HepG2 (cell line): ENCODE measurements at regions not wholly inside any gene's neighbourhood (a gene's known extent, or its start where the extent isn't known, plus 50 kb on each side); places are given as distances from the start of the nearest gene placed in this dataset.

Source experiments
- ATAC-seq: fragments of 200-7000 bp; cut with Tn5 transposase; 3 replicates; pipeline ENCODE4 v1.9.1; 2020; ENCODE audit warnings: mild to moderate bottlenecking, moderate library complexity
- BruUV-seq: library from RNA; stranded (reverse); fragments of 400-500 nt; replicated peaks from 2 replicates; lab custom pipeline; 2021; lab: Mats Ljungman, UMichigan
- CTCF ChIA-PET: fragments of 300-600 bp; formaldehyde crosslinking; extraction: SDS; loops from one replicate; lab custom pipeline; 2021; ENCODE audit warnings: low total read pairs, inconsistent platforms, low intra/inter-chr PET ratio; lab: Yijun Ruan, JAX
- POLR2A ChIA-PET: fragments of 350-600 bp; sonication (Branson Sonifier 250); formaldehyde crosslinking; loops from one replicate; lab custom pipeline; 2020; ENCODE audit warnings: antibody characterized with exemption, inconsistent platforms; lab: Yijun Ruan, JAX
- DNase-seq: peaks from one replicate; pipeline ENCODE4 v3.0.0-alpha.2; 2015; ENCODE audit warnings: low spot score
- FAIRE-seq: peaks from 3 replicates; lab custom pipeline; 2011; peaks lifted over from hg19 to GRCh38; lab: Jason Lieb, UNC
- H2AFZ ChIP-seq: one replicate; pipeline ENCODE4 v1.6.1; 2011; ENCODE audit warnings: low read length, inconsistent platforms
- H3K27ac ChIP-seq: fragments of 300-600 bp; 3 replicates; pipeline ENCODE4 v1.8.0; 2011; ENCODE audit warnings: mixed run types, mild to moderate bottlenecking, mixed read lengths, low read length, inconsistent platforms; ENCODE audit not compliant: insufficient read depth; ENCODE audit errors: extremely low read length
- H3K27me3 ChIP-seq, 2 experiments: fragments of 200-600 bp in 1 of 2; 2 replicates in 1 of 2; 3 replicates in 1 of 2; pipeline versions ENCODE4 v1.6.0 to v1.8.0; 2011; ENCODE audit warnings: low read length in 2 of 2, mild to moderate bottlenecking in 2 of 2, moderate library complexity in 2 of 2, inconsistent platforms in 1 of 2; ENCODE audit not compliant: insufficient read depth in 2 of 2, control insufficient read depth in 1 of 2
- H3K36me3 ChIP-seq, 2 experiments: fragments of 200-600 bp in 1 of 2; replicated peaks in 1 of 2; 2 replicates in 1 of 2; 3 replicates in 1 of 2; pipeline versions ENCODE4 v1.5.1 to v1.8.0; 2011; ENCODE audit warnings: low read length in 2 of 2, inconsistent platforms in 1 of 2; ENCODE audit not compliant: insufficient read depth in 2 of 2, control insufficient read depth in 1 of 2
- H3K4me1 ChIP-seq: 2 replicates; pipeline ENCODE4 v1.5.1; 2012; ENCODE audit warnings: low read length, inconsistent platforms; ENCODE audit not compliant: insufficient read depth
- H3K4me2 ChIP-seq: 2 replicates; pipeline ENCODE4 v1.6.0; 2011; ENCODE audit warnings: low read depth, low read length, inconsistent platforms
- H3K4me3 ChIP-seq, 3 experiments: fragments of 200-600 bp in 1 of 3; sonication (generic), shearing (Covaris generic) in 1 of 3; replicated peaks in 1 of 3; 2 replicates each; pipeline ENCODE4 v1.5.1; 2011 to 2016; ENCODE audit warnings: low read length in 3 of 3, inconsistent platforms in 2 of 3, low read depth in 2 of 3, mild to moderate bottlenecking in 2 of 3, control low read depth in 1 of 3, mixed read lengths in 1 of 3; ENCODE audit not compliant: insufficient read depth in 1 of 3
- H3K79me2 ChIP-seq: one replicate; pipeline ENCODE4 v1.6.1; 2011; ENCODE audit warnings: low read length, inconsistent platforms; ENCODE audit not compliant: insufficient read depth
- H3K9ac ChIP-seq: 2 replicates; pipeline ENCODE4 v1.6.0; 2011; ENCODE audit warnings: mild to moderate bottlenecking, low read depth, low read length, inconsistent platforms; ENCODE audit not compliant: insufficient read depth
- H3K9me3 ChIP-seq: 2 replicates; pipeline ENCODE4 v1.5.1; 2012; ENCODE audit warnings: mild to moderate bottlenecking, low read length
- H4K20me1 ChIP-seq: 2 replicates; pipeline ENCODE4 v1.6.0; 2011; ENCODE audit warnings: inconsistent platforms, mild to moderate bottlenecking, low read length, moderate library complexity; ENCODE audit not compliant: insufficient read depth
- FOSL1 ChIP-seq: sonication (generic); formaldehyde crosslinking; IDR thresholded peaks from 2 replicates; pipeline ENCODE4 v1.9.0; 2021; ENCODE audit warnings: missing genetic modification reagents, borderline replicate concordance
- SRSF9 ChIP-seq: fragments of 200-400 bp; formaldehyde crosslinking; IDR thresholded peaks from 2 replicates; pipeline ENCODE4 v1.6.1; 2018; ENCODE audit warnings: borderline replicate concordance, mild to moderate bottlenecking, low read depth, low read length; ENCODE audit not compliant: insufficient read depth, poor library complexity, severe bottlenecking
- TCF7 ChIP-seq: sonication (generic); IDR thresholded peaks from 2 replicates; pipeline ENCODE4 v1.6.1; 2016; ENCODE audit warnings: antibody characterized with exemption, low read depth
- WIZ ChIP-seq: sonication (generic); formaldehyde crosslinking; IDR thresholded peaks from 2 replicates; pipeline ENCODE4 v1.5.1; 2020; ENCODE audit warnings: mild to moderate bottlenecking, missing genetic modification reagents
- ZBTB42 ChIP-seq: sonication (generic); formaldehyde crosslinking; IDR thresholded peaks from 2 replicates; pipeline ENCODE4 v1.5.0; 2020; ENCODE audit warnings: mild to moderate bottlenecking, missing genetic modification reagents
- ZKSCAN8 ChIP-seq: IDR thresholded peaks from 2 replicates; pipeline ENCODE4 v1.6.1; 2016; ENCODE audit warnings: borderline replicate concordance, missing genetic modification reagents, missing compliant biosample characterization
- ZNF253 ChIP-seq: sonication (generic); formaldehyde crosslinking; IDR thresholded peaks from 2 replicates; pipeline ENCODE4 v1.8.0; 2022; ENCODE audit warnings: mild to moderate bottlenecking, missing genetic modification reagents, borderline replicate concordance
- ZNF670 ChIP-seq: sonication (generic); formaldehyde crosslinking; IDR thresholded peaks from 2 replicates; pipeline ENCODE4 v1.8.0; 2022; ENCODE audit warnings: mild to moderate bottlenecking, missing genetic modification reagents, borderline replicate concordance
- ZNF780A ChIP-seq: sonication (generic); formaldehyde crosslinking; IDR thresholded peaks from 2 replicates; pipeline ENCODE4 v1.8.0; 2022; ENCODE audit warnings: mild to moderate bottlenecking, missing genetic modification reagents, moderate library complexity
- ZSCAN25 ChIP-seq: sonication (generic); formaldehyde crosslinking; IDR thresholded peaks from 2 replicates; pipeline ENCODE4 v1.8.0; 2022; ENCODE audit warnings: mild to moderate bottlenecking, missing genetic modification reagents
- WGBS: methylation state at CpG from one replicate; pipeline ENCODE4 v1.1.6; 2017; ENCODE audit warnings: low lambda C conversion rate; 5-methylcytosine and 5-hydroxymethylcytosine counted together
- in situ Hi-C: cut with HindIII; loops from 2 replicates; pipeline ENCODE4 v1.10.0; 2017; ENCODE audit warnings: low pct_unique_long_range_greater_than_20kb; ENCODE audit not compliant: extremely low pct_ligation_motif_present
- intact Hi-C: fragments of 100-400 bp; cut with micrococcal nuclease; formaldehyde crosslinking; loops from one replicate; pipeline ENCODE4 v1.10.0; 2022; ENCODE audit not compliant: unreplicated experiment
- TF ChIP-seq, protein P1 (sequence below): sonication (generic); formaldehyde crosslinking; IDR thresholded peaks from 2 replicates; pipeline ENCODE4 v1.4.0; 2020; ENCODE audit warnings: missing genetic modification reagents
- TF ChIP-seq, protein P2 (sequence below): sonication (generic); formaldehyde crosslinking; IDR thresholded peaks from 2 replicates; pipeline ENCODE4 v1.4.0; 2020; ENCODE audit warnings: missing genetic modification reagents
- TF ChIP-seq, protein P3 (sequence below): sonication (generic); formaldehyde crosslinking; IDR thresholded peaks from 2 replicates; pipeline ENCODE4 v1.5.0; 2020; ENCODE audit warnings: missing genetic modification reagents
- TF ChIP-seq, protein P4 (sequence below): sonication (generic); formaldehyde crosslinking; IDR thresholded peaks from 2 replicates; pipeline ENCODE4 v1.5.1; 2020; ENCODE audit warnings: mild to moderate bottlenecking, missing genetic modification reagents, borderline replicate concordance

DNA sequence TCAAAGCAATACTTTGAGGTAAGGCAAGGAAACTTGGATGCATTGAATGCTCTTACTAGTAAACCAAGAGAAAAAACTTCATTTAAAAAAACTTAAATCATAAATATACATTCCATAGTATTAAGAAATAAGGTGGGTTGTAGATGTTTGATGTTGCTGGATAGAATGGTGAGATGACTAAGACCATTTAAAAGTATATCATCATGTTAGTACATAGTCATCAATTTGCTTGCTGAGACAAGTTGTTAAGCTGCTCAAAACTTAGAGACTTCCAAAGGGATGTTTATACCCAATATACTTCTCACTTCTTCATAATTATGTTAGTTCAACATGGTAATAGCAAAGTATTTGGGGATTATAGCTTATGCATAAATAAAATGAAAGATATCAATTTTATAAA is 675.5 kb upstream of the MGAT4C start:
- CTCF ChIA-PET, result no interaction called here
- ATAC-seq (no peak), FAIRE-seq (no peak)

DNA sequence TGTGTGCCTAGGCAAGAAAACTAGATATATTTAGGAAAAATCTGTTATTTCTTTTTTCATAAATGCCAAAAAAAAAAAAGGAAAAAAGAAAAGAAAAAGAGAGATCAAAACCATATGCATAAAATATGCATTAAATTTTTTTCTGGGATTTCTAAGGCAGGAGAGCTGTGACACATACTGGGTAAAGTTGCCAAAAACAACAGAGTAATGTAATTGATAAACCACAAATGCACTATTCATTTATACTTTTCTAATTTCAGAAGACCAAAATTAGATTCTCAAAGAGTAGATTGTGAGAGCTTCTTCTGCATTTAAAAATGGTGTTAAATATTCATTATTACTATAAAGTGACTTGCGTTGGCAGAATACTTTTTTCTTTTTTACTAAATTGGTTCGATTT is 673.8 kb upstream of the MGAT4C start:
- in situ Hi-C loops (no loop called here), intact Hi-C loops (no loop called here)
- DNase-seq, result no peak
- Histone ChIP-seq H3K4me2 (no peak overlapping the region), H2AFZ (no peak overlapping the region), H3K4me3 (no peak overlapping the region), H4K20me1 (no peaks in the 10 kb centered on the region), H3K79me2 (no peaks in the 10 kb centered on the region), H3K9ac (no peak overlapping the region), H3K9me3 (peaks cover 8% of the 10 kb centered on the region; the same call in 1 of the 2 replicates), H3K27me3 (no peaks in the 10 kb centered on the region), H3K4me1 (no peaks in the 10 kb centered on the region), H3K36me3 (no peaks in the 10 kb centered on the region), H3K27ac (no peak overlapping the region)
- 44% methylated on average over 2 of the region's 2 CpGs for WGBS
- ATAC-seq, result no peak
- ChIA-PET POLR2A (no interaction called here), CTCF (no interaction called here)
- no TSS peak for BruUV-seq
- no peak for FAIRE-seq
- TF ChIP-seq FOSL1, result no peak
- TF ChIP-seq ZKSCAN8 (CRISPR knock-in tag), result no peak
- TF ChIP-seq, protein P1, sequence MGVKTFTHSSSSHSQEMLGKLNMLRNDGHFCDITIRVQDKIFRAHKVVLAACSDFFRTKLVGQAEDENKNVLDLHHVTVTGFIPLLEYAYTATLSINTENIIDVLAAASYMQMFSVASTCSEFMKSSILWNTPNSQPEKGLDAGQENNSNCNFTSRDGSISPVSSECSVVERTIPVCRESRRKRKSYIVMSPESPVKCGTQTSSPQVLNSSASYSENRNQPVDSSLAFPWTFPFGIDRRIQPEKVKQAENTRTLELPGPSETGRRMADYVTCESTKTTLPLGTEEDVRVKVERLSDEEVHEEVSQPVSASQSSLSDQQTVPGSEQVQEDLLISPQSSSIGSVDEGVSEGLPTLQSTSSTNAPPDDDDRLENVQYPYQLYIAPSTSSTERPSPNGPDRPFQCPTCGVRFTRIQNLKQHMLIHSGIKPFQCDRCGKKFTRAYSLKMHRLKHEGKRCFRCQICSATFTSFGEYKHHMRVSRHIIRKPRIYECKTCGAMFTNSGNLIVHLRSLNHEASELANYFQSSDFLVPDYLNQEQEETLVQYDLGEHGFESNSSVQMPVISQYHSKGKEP (CRISPR knock-in tag), result no peak
- TF ChIP-seq ZBTB42 (CRISPR knock-in tag), result no peak
- TF ChIP-seq ZSCAN25, result no peak
- no peak for TF ChIP-seq ZNF670 (CRISPR knock-in tag)
- TF ChIP-seq, protein P2, sequence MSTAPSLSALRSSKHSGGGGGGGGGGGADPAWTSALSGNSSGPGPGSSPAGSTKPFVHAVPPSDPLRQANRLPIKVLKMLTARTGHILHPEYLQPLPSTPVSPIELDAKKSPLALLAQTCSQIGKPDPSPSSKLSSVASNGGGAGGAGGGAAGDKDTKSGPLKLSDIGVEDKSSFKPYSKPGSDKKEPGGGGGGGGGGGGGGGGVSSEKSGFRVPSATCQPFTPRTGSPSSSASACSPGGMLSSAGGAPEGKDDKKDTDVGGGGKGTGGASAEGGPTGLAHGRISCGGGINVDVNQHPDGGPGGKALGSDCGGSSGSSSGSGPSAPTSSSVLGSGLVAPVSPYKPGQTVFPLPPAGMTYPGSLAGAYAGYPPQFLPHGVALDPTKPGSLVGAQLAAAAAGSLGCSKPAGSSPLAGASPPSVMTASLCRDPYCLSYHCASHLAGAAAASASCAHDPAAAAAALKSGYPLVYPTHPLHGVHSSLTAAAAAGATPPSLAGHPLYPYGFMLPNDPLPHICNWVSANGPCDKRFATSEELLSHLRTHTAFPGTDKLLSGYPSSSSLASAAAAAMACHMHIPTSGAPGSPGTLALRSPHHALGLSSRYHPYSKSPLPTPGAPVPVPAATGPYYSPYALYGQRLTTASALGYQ (CRISPR knock-in tag), result no peak
- no peak for TF ChIP-seq SRSF9
- no peak for TF ChIP-seq ZNF253 (CRISPR knock-in tag)

More for the DNA sequence above, 675.5 kb upstream of the MGAT4C start:
- Histone ChIP-seq H3K4me3 (no peak overlapping the region), H3K27me3 (no peaks in the 10 kb centered on the region), H2AFZ (no peak overlapping the region), H3K4me2 (no peak overlapping the region), H3K36me3 (no peaks in the 10 kb centered on the region), H3K4me1 (no peaks in the 10 kb centered on the region), H4K20me1 (no peaks in the 10 kb centered on the region), H3K9ac (no peak overlapping the region), H3K79me2 (no peaks in the 10 kb centered on the region), H3K27ac (no peak overlapping the region), H3K9me3 (peaks cover 8% of the 10 kb centered on the region; the same call in 1 of the 2 replicates)
- in situ Hi-C loops, result no loop called here
- intact Hi-C loops, result no loop called here
- POLR2A ChIA-PET, result no interaction called here
- no peak for DNase-seq
- BruUV-seq, result no TSS peak
- TF ChIP-seq WIZ (no peak), ZNF780A (CRISPR knock-in tag) (no peak), TCF7 (no peak)
- TF ChIP-seq, protein P3, sequence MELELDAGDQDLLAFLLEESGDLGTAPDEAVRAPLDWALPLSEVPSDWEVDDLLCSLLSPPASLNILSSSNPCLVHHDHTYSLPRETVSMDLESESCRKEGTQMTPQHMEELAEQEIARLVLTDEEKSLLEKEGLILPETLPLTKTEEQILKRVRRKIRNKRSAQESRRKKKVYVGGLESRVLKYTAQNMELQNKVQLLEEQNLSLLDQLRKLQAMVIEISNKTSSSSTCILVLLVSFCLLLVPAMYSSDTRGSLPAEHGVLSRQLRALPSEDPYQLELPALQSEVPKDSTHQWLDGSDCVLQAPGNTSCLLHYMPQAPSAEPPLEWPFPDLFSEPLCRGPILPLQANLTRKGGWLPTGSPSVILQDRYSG, result no peak
- TF ChIP-seq, protein P4, sequence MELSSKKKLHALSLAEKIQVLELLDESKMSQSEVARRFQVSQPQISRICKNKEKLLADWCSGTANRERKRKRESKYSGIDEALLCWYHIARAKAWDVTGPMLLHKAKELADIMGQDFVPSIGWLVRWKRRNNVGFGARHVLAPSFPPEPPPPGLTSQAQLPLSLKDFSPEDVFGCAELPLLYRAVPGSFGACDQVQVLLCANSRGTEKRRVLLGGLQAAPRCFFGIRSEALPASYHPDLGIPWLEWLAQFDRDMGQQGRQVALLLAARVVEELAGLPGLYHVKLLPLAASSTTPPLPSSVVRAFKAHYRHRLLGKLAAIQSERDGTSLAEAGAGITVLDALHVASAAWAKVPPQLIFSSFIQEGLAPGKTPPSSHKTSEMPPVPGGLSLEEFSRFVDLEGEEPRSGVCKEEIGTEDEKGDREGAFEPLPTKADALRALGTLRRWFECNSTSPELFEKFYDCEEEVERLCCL, result no peak
